ENCODE measurements at regions not wholly inside any gene's neighbourhood (a gene's known extent, or its start where the extent isn't known, plus 50 kb on each side); places are given as distances from the start of the nearest gene placed in this dataset.

- no peak overlapping the region for H3K18ac ChIP-seq (ENCODE audit: extremely low read depth, low read length)
- H4K91ac ChIP-seq (replicated peaks; ENCODE audit: insufficient read length, low read length): no peak overlapping the region
- no peaks in the 10 kb centered on the region for H3K79me2 ChIP-seq (ENCODE audit: control insufficient read depth in 1 of 2, insufficient read depth in 2 of 2, low read length in 2 of 2)
- no peak overlapping the region for H2BK20ac ChIP-seq (ENCODE audit: low read length)
- WGBS, 2 experiments (ENCODE audit: extremely low coverage in 1 of 2, insufficient coverage in 1 of 2, insufficient read length in 1 of 2, insufficient replicate concordance in 2 of 2, low coverage in 1 of 2, low lambda C conversion rate in 2 of 2, missing lambda C conversion rate in 1 of 2): 88% methylated on average over 1 of the region's 1 CpG; no CpG with 5 or more reads in 1 of the 2 experiments
- H3K79me1 ChIP-seq (ENCODE audit: low read depth, low read length): no peaks in the 10 kb centered on the region
- H4K20me1 ChIP-seq (replicated peaks in 1 of 2; ENCODE audit: control insufficient read depth in 1 of 2, insufficient read depth in 2 of 2, low read length in 2 of 2): no peaks in the 10 kb centered on the region
- H2AFZ ChIP-seq (ENCODE audit: low read length): no peak overlapping the region
- H2BK12ac ChIP-seq (ENCODE audit: low read depth, low read length): no peak overlapping the region
- no peak overlapping the region for H3K14ac ChIP-seq (ENCODE audit: insufficient read length)
- ChIA-PET POLR2A (ENCODE audit: partially characterized antibody) (no interaction called here), CTCF (ENCODE audit: partially characterized antibody) (interaction anchor here (0.9 kb wide), 1 partner anchor 195 kb away, joined by 5 read pairs; no protein-coding TSS in a partner anchor)
- DNase-seq (ENCODE audit: low read depth in 1 of 2, low spot score in 2 of 2) (no peak), FAIRE-seq (no peak)
- no peak overlapping the region for H2AK5ac ChIP-seq (ENCODE audit: low read depth, low read length)
- no peak overlapping the region for H2BK15ac ChIP-seq (ENCODE audit: low read length)
- H4K8ac ChIP-seq (ENCODE audit: extremely low read depth, insufficient read depth, low read length): no peak overlapping the region
- H3K27me3 ChIP-seq (replicated peaks in 1 of 4; ENCODE audit: control insufficient read depth in 3 of 4, extremely low read depth in 1 of 4, insufficient read depth in 3 of 4, low read length in 3 of 4): no peaks in the 10 kb centered on the region
- no peak overlapping the region for H2BK120ac ChIP-seq (replicated peaks; ENCODE audit: low read depth, low read length)
- no peaks in the 10 kb centered on the region; a peak in 1 of 8 replicates for H3K36me3 ChIP-seq (ENCODE audit: control insufficient read depth in 2 of 4, insufficient read depth in 4 of 4, low read length in 3 of 4)
- H3K4ac ChIP-seq (replicated peaks; ENCODE audit: insufficient read length, low read depth, low read length): no peak overlapping the region
- no peak for TF ChIP-seq NRF1 (IDR thresholded peaks at IDR 0.05; ENCODE audit: low read depth, low read length)
- no peak for TF ChIP-seq BCL11A (IDR thresholded peaks at IDR 0.05; ENCODE audit: low read depth in 2 of 2, low read length in 2 of 2)
- TF ChIP-seq RAD21 (IDR thresholded peaks at IDR 0.05 in 1 of 2, conservative IDR thresholded peaks at IDR 0.05 in 1 of 2; ENCODE audit: low read depth in 2 of 2, low read length in 2 of 2): no peak
- TF ChIP-seq KDM5A (IDR thresholded peaks at IDR 0.05; ENCODE audit: low read length): no peak
- TF ChIP-seq NANOG (IDR thresholded peaks at IDR 0.05; ENCODE audit: insufficient read depth, low read depth, low read length, poor library complexity, severe bottlenecking): no peak
- TF ChIP-seq EP300 (IDR thresholded peaks at IDR 0.05; ENCODE audit: borderline replicate concordance in 1 of 2, low read depth in 2 of 2, low read length in 2 of 2): no peak
- no peak for TF ChIP-seq POU5F1 (IDR thresholded peaks at IDR 0.05; ENCODE audit: low read depth, low read length)
- TF ChIP-seq TBP (IDR thresholded peaks at IDR 0.05; ENCODE audit: low read depth, low read length): no peak
- no peak for TF ChIP-seq FOSL1 (IDR thresholded peaks at IDR 0.05; ENCODE audit: insufficient read depth, low read depth, low read length)
- no peak for TF ChIP-seq RFX5 (IDR thresholded peaks at IDR 0.05; ENCODE audit: borderline replicate concordance, low read depth, low read length)
- TF ChIP-seq RNF2 (IDR thresholded peaks at IDR 0.05; ENCODE audit: borderline replicate concordance, low read depth, low read length, missing control alignments, poor library complexity, severe bottlenecking): no peak
- no peak for TF ChIP-seq CEBPB (IDR thresholded peaks at IDR 0.05; ENCODE audit: low read depth, low read length)
- H4K5ac ChIP-seq (ENCODE audit: insufficient read length, low read depth, low read length): no peak overlapping the region
- H3K4me1 ChIP-seq (replicated peaks in 1 of 4; ENCODE audit: control insufficient read depth in 3 of 4, insufficient read depth in 4 of 4, low read length in 3 of 4): peaks cover 0 to 12% (median 3%) of the 10 kb centered on the region in 4 experiments; a peak in 2 of 7 replicates
- no peak overlapping the region for H2BK5ac ChIP-seq (ENCODE audit: low read depth, low read length)
- H3K27ac ChIP-seq (ENCODE audit: low read depth, low read length): no peak overlapping the region
- no peak overlapping the region for H3K4me2 ChIP-seq (ENCODE audit: insufficient read depth in 1 of 2, low read depth in 2 of 2, low read length in 2 of 2)
- H3K56ac ChIP-seq (replicated peaks; ENCODE audit: insufficient read length, low read depth, low read length): no peak overlapping the region
- H3K4me3 ChIP-seq (ENCODE audit: extremely low read depth in 1 of 4, insufficient read depth in 2 of 4, low read depth in 3 of 4, low read length in 4 of 4): no peak overlapping the region
- H3K23me2 ChIP-seq (ENCODE audit: low read depth, low read length): no peaks in the 10 kb centered on the region
- no peak overlapping the region for H3K23ac ChIP-seq (ENCODE audit: insufficient read length)
- H3K9me3 ChIP-seq (ENCODE audit: insufficient read depth in 2 of 2, low read depth in 1 of 2, low read length in 1 of 2): no peaks in the 10 kb centered on the region; a peak in 1 of 4 replicates
- H3K9ac ChIP-seq (replicated peaks in 1 of 4; ENCODE audit: extremely low read depth in 1 of 4, low read depth in 3 of 4, low read length in 3 of 4): no peak overlapping the region
Measured at GRCh38 chr4:81601358-81601694, 129.6 kb upstream of the RASGEF1B start.

Data from H1 (cell line).